ENCODE measurements at regions not wholly inside any gene's neighbourhood (a gene's known extent, or its start where the extent isn't known, plus 50 kb on each side); places are given as distances from the start of the nearest gene placed in this dataset.

GRCh38 chr21:31518580-31518979 is 140.9 kb upstream of the SOD1 start:
- TF ChIP-seq CTCF (IDR thresholded peaks at IDR 0.05; ENCODE audit: low read depth, low read length, missing input control) (no peak), SP1 (IDR thresholded peaks at IDR 0.05) (no peak), FOXA1 (IDR thresholded peaks at IDR 0.05) (no peak), EGR1 (IDR thresholded peaks at IDR 0.05; ENCODE audit: low read depth in 2 of 2) (no peak), GABPA (IDR thresholded peaks at IDR 0.05 in 1 of 2, conservative IDR thresholded peaks at IDR 0.05 in 1 of 2) (no peak), ATF3 (IDR thresholded peaks at IDR 0.05) (no peak), ZBTB33 (IDR thresholded peaks at IDR 0.05) (no peak), JUND (IDR thresholded peaks at IDR 0.05) (no peak), MAX (IDR thresholded peaks at IDR 0.05) (no peak), RAD21 (IDR thresholded peaks at IDR 0.05) (no peak)
- TF ChIP-seq, protein P1, sequence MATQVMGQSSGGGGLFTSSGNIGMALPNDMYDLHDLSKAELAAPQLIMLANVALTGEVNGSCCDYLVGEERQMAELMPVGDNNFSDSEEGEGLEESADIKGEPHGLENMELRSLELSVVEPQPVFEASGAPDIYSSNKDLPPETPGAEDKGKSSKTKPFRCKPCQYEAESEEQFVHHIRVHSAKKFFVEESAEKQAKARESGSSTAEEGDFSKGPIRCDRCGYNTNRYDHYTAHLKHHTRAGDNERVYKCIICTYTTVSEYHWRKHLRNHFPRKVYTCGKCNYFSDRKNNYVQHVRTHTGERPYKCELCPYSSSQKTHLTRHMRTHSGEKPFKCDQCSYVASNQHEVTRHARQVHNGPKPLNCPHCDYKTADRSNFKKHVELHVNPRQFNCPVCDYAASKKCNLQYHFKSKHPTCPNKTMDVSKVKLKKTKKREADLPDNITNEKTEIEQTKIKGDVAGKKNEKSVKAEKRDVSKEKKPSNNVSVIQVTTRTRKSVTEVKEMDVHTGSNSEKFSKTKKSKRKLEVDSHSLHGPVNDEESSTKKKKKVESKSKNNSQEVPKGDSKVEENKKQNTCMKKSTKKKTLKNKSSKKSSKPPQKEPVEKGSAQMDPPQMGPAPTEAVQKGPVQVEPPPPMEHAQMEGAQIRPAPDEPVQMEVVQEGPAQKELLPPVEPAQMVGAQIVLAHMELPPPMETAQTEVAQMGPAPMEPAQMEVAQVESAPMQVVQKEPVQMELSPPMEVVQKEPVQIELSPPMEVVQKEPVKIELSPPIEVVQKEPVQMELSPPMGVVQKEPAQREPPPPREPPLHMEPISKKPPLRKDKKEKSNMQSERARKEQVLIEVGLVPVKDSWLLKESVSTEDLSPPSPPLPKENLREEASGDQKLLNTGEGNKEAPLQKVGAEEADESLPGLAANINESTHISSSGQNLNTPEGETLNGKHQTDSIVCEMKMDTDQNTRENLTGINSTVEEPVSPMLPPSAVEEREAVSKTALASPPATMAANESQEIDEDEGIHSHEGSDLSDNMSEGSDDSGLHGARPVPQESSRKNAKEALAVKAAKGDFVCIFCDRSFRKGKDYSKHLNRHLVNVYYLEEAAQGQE (IDR thresholded peaks at IDR 0.05): no peak

Data from liver (tissue), 3 donors.